Fibroblast of peridontal ligament (primary cell): ENCODE measurements at regions not wholly inside any gene's neighbourhood (a gene's known extent, or its start where the extent isn't known, plus 50 kb on each side); places are given as distances from the start of the nearest gene placed in this dataset.

Source experiments
- DNase-seq: peaks from one replicate; pipeline ENCODE4 v3.0.0-alpha.2; 2010; ENCODE audit errors: extremely low read depth

- DNase-seq: no peak
Observed at GRCh38 chr3:102747611-102748010, 312.8 kb downstream of the ZPLD1 start.

GRCh38 chr3:102748646-102749045, 313.8 kb downstream of the ZPLD1 start:
- no peak for DNase-seq

GRCh38 chr3:102750322-102750721, 315.5 kb downstream of the ZPLD1 start:
- DNase-seq: no peak

GRCh38 chr3:102753901-102754300, 319.1 kb downstream of the ZPLD1 start:
- DNase-seq: no peak

- no peak for DNase-seq
Observed at GRCh38 chr3:102756706-102757105, 321.9 kb downstream of the ZPLD1 start.

- DNase-seq: no peak
Observed at GRCh38 chr3:102757950-102758349, 323.1 kb downstream of the ZPLD1 start.

- DNase-seq: no peak
Observed at GRCh38 chr3:102761766-102762165, 327.0 kb downstream of the ZPLD1 start.

GRCh38 chr3:102790747-102791325, 356.0 kb downstream of the ZPLD1 start:
- peak; percentile 67 for DNase-seq

- DNase-seq: peak; percentile 48
Observed at GRCh38 chr3:102791641-102792589, 357.1 kb downstream of the ZPLD1 start.

GRCh38 chr3:102796804-102797203, 362.0 kb downstream of the ZPLD1 start:
- no peak for DNase-seq

- no peak for DNase-seq
Observed at GRCh38 chr3:102802819-102803420, 368.1 kb downstream of the ZPLD1 start.

GRCh38 chr3:102810937-102811336, 376.1 kb downstream of the ZPLD1 start:
- no peak for DNase-seq

GRCh38 chr3:102826636-102827035, 391.8 kb downstream of the ZPLD1 start:
- no peak for DNase-seq

- DNase-seq: no peak
Observed at GRCh38 chr3:102827386-102827785, 392.6 kb downstream of the ZPLD1 start.

- no peak for DNase-seq
Observed at GRCh38 chr3:102830415-102830814, 395.6 kb downstream of the ZPLD1 start.

GRCh38 chr3:102841866-102842265, 407.1 kb downstream of the ZPLD1 start:
- DNase-seq: no peak

GRCh38 chr3:102866845-102867244, 432.0 kb downstream of the ZPLD1 start:
- no peak for DNase-seq

- no peak for DNase-seq
Observed at GRCh38 chr3:102883515-102883914, 448.7 kb downstream of the ZPLD1 start.

GRCh38 chr3:102885289-102885688, 450.5 kb downstream of the ZPLD1 start:
- DNase-seq: no peak

- no peak for DNase-seq
Observed at GRCh38 chr3:102887431-102887830, 452.6 kb downstream of the ZPLD1 start.

- DNase-seq: no peak
Observed at GRCh38 chr3:102896851-102897621, 462.2 kb downstream of the ZPLD1 start.

- DNase-seq: no peak
Observed at GRCh38 chr3:102904629-102905028, 469.8 kb downstream of the ZPLD1 start.
